Sigmoid colon (tissue), 6 donors: ENCODE measurements at regions not wholly inside any gene's neighbourhood (a gene's known extent, or its start where the extent isn't known, plus 50 kb on each side); places are given as distances from the start of the nearest gene placed in this dataset.

ENCODE experiments used
- DNase-seq: peaks from one replicate; pipeline ENCODE4 v3.0.0-alpha.2; 2019
- H3K27ac ChIP-seq, 4 donors: fragments of 200-600 bp; sonication (generic); one replicate each; pipeline ENCODE4 v1.5.1; 2016 to 2019; ENCODE audit warnings: mild to moderate bottlenecking in 1 of 4
- H3K27me3 ChIP-seq, 3 donors: fragments of 200-600 bp; sonication (generic); one replicate each; pipeline ENCODE4 v1.5.1; 2019; ENCODE audit warnings: mild to moderate bottlenecking in 1 of 3
- H3K36me3 ChIP-seq, 4 donors: fragments of 200-600 bp; sonication (generic); one replicate each; pipeline ENCODE4 v1.5.1; 2016 to 2019
- H3K4me1 ChIP-seq, 4 donors: fragments of 200-600 bp; sonication (generic); one replicate each; pipeline ENCODE4 v1.5.1; 2017 to 2019
- H3K4me3 ChIP-seq, 4 donors: fragments of 200-600 bp; sonication (generic); one replicate each; pipeline ENCODE4 v1.5.1; 2017 to 2019; ENCODE audit warnings: mild to moderate bottlenecking in 2 of 4, moderate library complexity in 1 of 4
- H3K9me3 ChIP-seq, 4 donors: fragments of 200-600 bp in 3 of 4; sonication (generic) in 3 of 4; one replicate each; pipeline versions ENCODE4 v1.5.1 to v1.6.1; 2013 to 2019
- CTCF ChIP-seq, 4 experiments: fragments of 450-650 bp in 3 of 4; fragments of 200-600 bp in 1 of 4; IDR thresholded peaks; one replicate each; pipeline ENCODE4 v1.5.1; 2016 to 2019; ENCODE audit warnings: antibody characterized with exemption in 4 of 4, mild to moderate bottlenecking in 3 of 4, moderate library complexity in 2 of 4
- EP300 ChIP-seq, 4 donors: sonication (generic); formaldehyde crosslinking; IDR thresholded peaks; one replicate each; pipeline ENCODE4 v1.6.1; 2017; ENCODE audit warnings: antibody characterized with exemption in 4 of 4
- POLR2A ChIP-seq, 2 donors: fragments of 450-650 bp; IDR thresholded peaks; one replicate each; pipeline ENCODE4 v1.6.1; 2016; ENCODE audit warnings: antibody characterized with exemption in 2 of 2, mild to moderate bottlenecking in 2 of 2, moderate library complexity in 2 of 2
- POLR2AphosphoS5 ChIP-seq, 4 donors: sonication (generic); formaldehyde crosslinking; IDR thresholded peaks; one replicate each; pipeline ENCODE4 v1.6.1; 2017; ENCODE audit warnings: antibody characterized with exemption in 4 of 4
- WGBS, 2 donors: extraction: QIAGEN DNeasy Blood & Tissue Kit; methylation state at CpG; one replicate each; pipeline ENCODE4 v1.1.7; 2013; 5-methylcytosine and 5-hydroxymethylcytosine counted together
- intact Hi-C: fragments of 100-400 bp; cut with DNase I; formaldehyde crosslinking; loops from one replicate; pipeline ENCODE4 v1.15.1; 2023
- donor health status: healthy with polysubstance abuse.
- donor health status: healthy.

- 90 to 91% methylated on average over 10 of the region's 10 CpGs for WGBS, 2 donors
- Histone ChIP-seq H3K36me3 (no peaks in the 10 kb centered on the region), H3K4me3 (no peak overlapping the region), H3K9me3 (no peaks in the 10 kb centered on the region), H3K27me3 (no peaks in the 10 kb centered on the region), H3K4me1 (no peaks in the 10 kb centered on the region), H3K27ac (no peak overlapping the region)
- intact Hi-C loops: no loop called here
- TF ChIP-seq CTCF (IDR thresholded peaks at IDR 0.05): no peak
- TF ChIP-seq EP300 (IDR thresholded peaks at IDR 0.05): no peak
- TF ChIP-seq POLR2A (IDR thresholded peaks at IDR 0.05): no peak
- TF ChIP-seq POLR2AphosphoS5 (IDR thresholded peaks at IDR 0.05): no peak
- DNase-seq: no peak
Measured at GRCh38 chr1:163504331-163504978, 182.7 kb downstream of the NUF2 start.

GRCh38 chr1:163509114-163509513, 187.4 kb downstream of the NUF2 start:
- no peak overlapping the region for H3K4me3 ChIP-seq
- H3K36me3 ChIP-seq: no peaks in the 10 kb centered on the region
- no peaks in the 10 kb centered on the region for H3K27me3 ChIP-seq
- H3K4me1 ChIP-seq: no peaks in the 10 kb centered on the region
- intact Hi-C loops: no loop called here
- DNase-seq: no peak
- WGBS, 2 donors: 76 to 88% methylated on average over 2 of the region's 2 CpGs
- H3K9me3 ChIP-seq: no peaks in the 10 kb centered on the region
- no peak for TF ChIP-seq POLR2AphosphoS5 (IDR thresholded peaks at IDR 0.05)
- no peak for TF ChIP-seq POLR2A (IDR thresholded peaks at IDR 0.05)
- TF ChIP-seq CTCF (IDR thresholded peaks at IDR 0.05): no peak
- TF ChIP-seq EP300 (IDR thresholded peaks at IDR 0.05): no peak
- H3K27ac ChIP-seq: no peak overlapping the region

- intact Hi-C loops: no loop called here
- no peak for TF ChIP-seq CTCF (IDR thresholded peaks at IDR 0.05)
- no peak for TF ChIP-seq POLR2A (IDR thresholded peaks at IDR 0.05)
- TF ChIP-seq POLR2AphosphoS5 (IDR thresholded peaks at IDR 0.05): no peak
- no peak for TF ChIP-seq EP300 (IDR thresholded peaks at IDR 0.05)
- Histone ChIP-seq H3K27ac (no peak overlapping the region), H3K9me3 (no peaks in the 10 kb centered on the region), H3K36me3 (no peaks in the 10 kb centered on the region), H3K4me1 (no peaks in the 10 kb centered on the region), H3K27me3 (no peaks in the 10 kb centered on the region), H3K4me3 (no peak overlapping the region)
- WGBS, 2 donors: 77 to 88% methylated on average over 2 of the region's 2 CpGs
- no peak for DNase-seq
Measured at GRCh38 chr1:163512349-163512989, 190.7 kb downstream of the NUF2 start.

- intact Hi-C loops: no loop called here
- WGBS, 2 donors: 83 to 93% methylated on average over 7 of the region's 7 CpGs
Measured at GRCh38 chr1:163523375-163524029, 201.7 kb downstream of the NUF2 start.

More at GRCh38 chr1:163523375-163524029, 201.7 kb downstream of the NUF2 start:
- DNase-seq: no peak
- Histone ChIP-seq H3K9me3 (peaks cover 0 to 4% (median 0%) of the 10 kb centered on the region in 4 donors), H3K27ac (no peak overlapping the region), H3K4me3 (no peak overlapping the region), H3K27me3 (no peaks in the 10 kb centered on the region), H3K36me3 (no peaks in the 10 kb centered on the region), H3K4me1 (no peaks in the 10 kb centered on the region)
- TF ChIP-seq CTCF (IDR thresholded peaks at IDR 0.05): no peak
- TF ChIP-seq POLR2AphosphoS5 (IDR thresholded peaks at IDR 0.05): no peak
- no peak for TF ChIP-seq EP300 (IDR thresholded peaks at IDR 0.05)
- TF ChIP-seq POLR2A (IDR thresholded peaks at IDR 0.05): no peak
